ENCODE measurements at regions not wholly inside any gene's neighbourhood (a gene's known extent, or its start where the extent isn't known, plus 50 kb on each side); places are given as distances from the start of the nearest gene placed in this dataset.

DNA sequence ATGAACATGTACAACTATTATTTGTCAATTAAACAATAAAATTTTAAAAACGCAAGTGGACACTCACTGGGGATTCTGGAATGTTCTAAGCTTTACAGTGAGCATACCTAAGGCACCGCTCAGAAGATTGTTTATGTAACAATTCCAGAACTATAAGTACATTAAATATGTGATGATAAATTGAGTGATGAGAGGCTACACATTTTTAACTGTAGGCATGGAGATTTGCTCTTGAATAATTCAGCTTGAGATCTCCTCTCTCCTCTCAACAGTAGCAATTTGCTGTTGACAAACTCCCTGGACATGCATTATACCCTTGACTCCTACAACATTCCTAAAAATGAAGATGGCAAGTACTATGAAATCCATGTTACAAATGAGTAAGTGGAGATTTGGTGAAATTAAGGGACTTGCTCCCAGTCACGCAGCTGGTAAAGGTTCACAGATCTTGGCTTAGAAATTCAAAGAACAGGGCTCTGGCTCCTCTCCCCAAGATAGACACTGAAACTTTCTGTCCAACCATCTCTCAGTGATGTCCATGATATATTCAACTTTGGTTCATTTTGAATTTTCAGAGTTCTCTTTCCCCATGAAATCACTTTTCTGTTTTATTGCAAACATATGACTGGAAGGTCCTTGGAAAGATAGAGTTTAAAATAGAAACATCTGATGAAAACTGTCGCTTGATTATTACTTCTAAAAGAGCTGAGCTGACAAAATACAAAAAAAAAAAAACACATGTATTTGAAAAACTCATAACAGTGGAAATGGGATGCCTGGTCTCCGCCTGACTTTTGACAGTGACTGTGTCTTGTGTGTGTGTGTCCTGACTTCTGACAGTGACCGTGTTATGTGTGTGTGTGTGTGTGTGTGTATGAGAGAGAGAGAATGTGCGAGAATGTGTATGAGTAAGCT is 488.3 kb downstream of the TNS3 start:
- 76% methylated on average over 7 of the region's 7 CpGs for WGBS

GRCh38 chr7:47092336-47092735 is 489.6 kb downstream of the TNS3 start:
- Histone ChIP-seq H3K27ac (no peak overlapping the region), H3K4me1 (replicated peaks) (no peaks in the 10 kb centered on the region), H3K36me3 (no peaks in the 10 kb centered on the region), H3K27me3 (replicated peaks; ENCODE audit: insufficient read depth) (no peaks in the 10 kb centered on the region), H3K9me3 (no peaks in the 10 kb centered on the region), H3K4me3 (no peak overlapping the region)
- DNase-seq (ENCODE audit: low spot score): no peak
- intact Hi-C loops (cut with DNase I): loop anchor here (5.0 kb wide), 2 partner anchors 90 to 160 kb away; no protein-coding TSS in a partner anchor
- no peak for TF ChIP-seq POLR2A (IDR thresholded peaks at IDR 0.05)
- TF ChIP-seq, protein P1, sequence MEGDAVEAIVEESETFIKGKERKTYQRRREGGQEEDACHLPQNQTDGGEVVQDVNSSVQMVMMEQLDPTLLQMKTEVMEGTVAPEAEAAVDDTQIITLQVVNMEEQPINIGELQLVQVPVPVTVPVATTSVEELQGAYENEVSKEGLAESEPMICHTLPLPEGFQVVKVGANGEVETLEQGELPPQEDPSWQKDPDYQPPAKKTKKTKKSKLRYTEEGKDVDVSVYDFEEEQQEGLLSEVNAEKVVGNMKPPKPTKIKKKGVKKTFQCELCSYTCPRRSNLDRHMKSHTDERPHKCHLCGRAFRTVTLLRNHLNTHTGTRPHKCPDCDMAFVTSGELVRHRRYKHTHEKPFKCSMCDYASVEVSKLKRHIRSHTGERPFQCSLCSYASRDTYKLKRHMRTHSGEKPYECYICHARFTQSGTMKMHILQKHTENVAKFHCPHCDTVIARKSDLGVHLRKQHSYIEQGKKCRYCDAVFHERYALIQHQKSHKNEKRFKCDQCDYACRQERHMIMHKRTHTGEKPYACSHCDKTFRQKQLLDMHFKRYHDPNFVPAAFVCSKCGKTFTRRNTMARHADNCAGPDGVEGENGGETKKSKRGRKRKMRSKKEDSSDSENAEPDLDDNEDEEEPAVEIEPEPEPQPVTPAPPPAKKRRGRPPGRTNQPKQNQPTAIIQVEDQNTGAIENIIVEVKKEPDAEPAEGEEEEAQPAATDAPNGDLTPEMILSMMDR (IDR thresholded peaks at IDR 0.05): no peak
- no peak for TF ChIP-seq POLR2AphosphoS5 (IDR thresholded peaks at IDR 0.05)

More for the DNA sequence above, 488.3 kb downstream of the TNS3 start:
- DNase-seq (ENCODE audit: low spot score): no peak
- Histone ChIP-seq H3K9me3 (no peaks in the 10 kb centered on the region), H3K27me3 (replicated peaks; ENCODE audit: insufficient read depth) (no peaks in the 10 kb centered on the region), H3K4me3 (no peak overlapping the region), H3K36me3 (no peaks in the 10 kb centered on the region), H3K27ac (no peak overlapping the region), H3K4me1 (replicated peaks) (no peaks in the 10 kb centered on the region)
- intact Hi-C loops (cut with DNase I): loop anchor here (5.0 kb wide), 2 partner anchors 89 to 159 kb away; no protein-coding TSS in a partner anchor
- TF ChIP-seq, protein P1 (IDR thresholded peaks at IDR 0.05): no peak
- TF ChIP-seq POLR2A (IDR thresholded peaks at IDR 0.05): no peak
- no peak for TF ChIP-seq POLR2AphosphoS5 (IDR thresholded peaks at IDR 0.05)

- WGBS: 81% methylated on average over 3 of the region's 3 CpGs
These were observed 490.8 kb downstream of the TNS3 start for GRCh38 chr7:47091141-47091540.

GRCh38 chr7:47089461-47089860 is 492.4 kb downstream of the TNS3 start:
- TF ChIP-seq POLR2A (IDR thresholded peaks at IDR 0.05): no peak
- no peak for TF ChIP-seq POLR2AphosphoS5 (IDR thresholded peaks at IDR 0.05)
- TF ChIP-seq, protein P1 (IDR thresholded peaks at IDR 0.05): no peak
- intact Hi-C loops (cut with DNase I): loop anchor here (2.0 to 10.0 kb wide), 5 partner anchors 157 to 1167 kb away; no protein-coding TSS in a partner anchor
- Histone ChIP-seq H3K27me3 (replicated peaks; ENCODE audit: insufficient read depth) (no peaks in the 10 kb centered on the region), H3K4me3 (no peak overlapping the region), H3K27ac (no peak overlapping the region), H3K4me1 (replicated peaks) (no peaks in the 10 kb centered on the region), H3K36me3 (no peaks in the 10 kb centered on the region), H3K9me3 (no peaks in the 10 kb centered on the region)
- DNase-seq (ENCODE audit: low spot score): no peak
- WGBS: 79% methylated on average over 6 of the region's 6 CpGs

More at GRCh38 chr7:47091141-47091540, 490.8 kb downstream of the TNS3 start:
- Histone ChIP-seq H3K36me3 (no peaks in the 10 kb centered on the region), H3K27ac (no peak overlapping the region), H3K4me1 (replicated peaks) (no peaks in the 10 kb centered on the region), H3K4me3 (no peak overlapping the region), H3K9me3 (no peaks in the 10 kb centered on the region), H3K27me3 (replicated peaks; ENCODE audit: insufficient read depth) (no peaks in the 10 kb centered on the region)
- no peak for DNase-seq (ENCODE audit: low spot score)
- intact Hi-C loops (cut with DNase I): loop anchor here (5.0 kb wide), 2 partner anchors 91 to 161 kb away; no protein-coding TSS in a partner anchor
- no peak for TF ChIP-seq POLR2AphosphoS5 (IDR thresholded peaks at IDR 0.05)
- TF ChIP-seq, protein P1 (IDR thresholded peaks at IDR 0.05): no peak
- no peak for TF ChIP-seq POLR2A (IDR thresholded peaks at IDR 0.05)
